GM12878 (cell line): ENCODE measurements at regions not wholly inside any gene's neighbourhood (a gene's known extent, or its start where the extent isn't known, plus 50 kb on each side); places are given as distances from the start of the nearest gene placed in this dataset.
A peak's percentile ranks its signal among the peaks of the same experiment; 100 is the strongest.

Experiments
- ATAC-seq: fragments of 200-7000 bp; cut with Tn5 transposase; 3 replicates; pipeline ENCODE4 v1.9.1; 2020; ENCODE audit warnings: mild to moderate bottlenecking, moderate library complexity
- BruUV-seq: library from RNA; stranded (reverse); fragments of 400-500 nt; replicated peaks from 2 replicates; lab custom pipeline; 2021; lab: Mats Ljungman, UMichigan
- CTCF ChIA-PET: fragments of 300-600 bp; sonication (Branson Sonifier 250); formaldehyde crosslinking; extraction: SDS; loops from one replicate; lab custom pipeline; 2021; ENCODE audit warnings: inconsistent platforms; lab: Yijun Ruan, JAX
- POLR2A ChIA-PET: fragments of 350-600 bp; formaldehyde crosslinking; extraction: SDS; loops from one replicate; lab custom pipeline; 2021; ENCODE audit warnings: inconsistent platforms; lab: Charles Lee
- RAD21 ChIA-PET: fragments of 300-600 bp; sonication (Branson Sonifier 250); formaldehyde crosslinking; loops from one replicate; lab custom pipeline; 2023; ENCODE audit warnings: antibody characterized with exemption; ENCODE audit not compliant: unreplicated experiment; lab: Charles Lee
- SMC1A ChIA-PET: fragments of 300-600 bp; sonication (Branson Sonifier 250); formaldehyde crosslinking; loops from one replicate; lab custom pipeline; 2023; ENCODE audit not compliant: unreplicated experiment, uncharacterized antibody; lab: Charles Lee
- DNase-seq: peaks from one replicate; pipeline ENCODE4 v3.0.0-alpha.2; 2011; ENCODE audit warnings: low read depth, low spot score
- FAIRE-seq: peaks from 3 replicates; lab custom pipeline; 2011; peaks lifted over from hg19 to GRCh38; lab: Jason Lieb, UNC
- H2AFZ ChIP-seq: 2 replicates; pipeline ENCODE4 v1.6.0; 2011; ENCODE audit warnings: low read depth, low read length, control low read depth; ENCODE audit not compliant: control insufficient read depth
- H3K27ac ChIP-seq: 2 replicates; pipeline ENCODE4 v1.5.1; 2011; ENCODE audit warnings: control low read depth; ENCODE audit not compliant: control insufficient read depth, insufficient read depth
- H3K27me3 ChIP-seq, 2 experiments: replicated peaks in 1 of 2; 2 replicates each; pipeline versions ENCODE4 v1.6.0 to v1.6.1; 2011; ENCODE audit warnings: low read length in 1 of 2; ENCODE audit not compliant: control insufficient read depth in 2 of 2, insufficient read depth in 2 of 2
- H3K36me3 ChIP-seq, 2 experiments: 2 replicates each; pipeline ENCODE4 v1.5.1; 2011; ENCODE audit warnings: low read length in 1 of 2; ENCODE audit not compliant: control insufficient read depth in 2 of 2, insufficient read depth in 2 of 2
- H3K4me1 ChIP-seq: 2 replicates; pipeline ENCODE4 v1.6.1; 2011; ENCODE audit warnings: mild to moderate bottlenecking, low read length, moderate library complexity, mixed read lengths; ENCODE audit not compliant: control insufficient read depth, insufficient read depth
- H3K4me2 ChIP-seq: 2 replicates; pipeline ENCODE4 v1.6.0; 2011; ENCODE audit warnings: control low read depth; ENCODE audit not compliant: control insufficient read depth, insufficient read depth
- H3K4me3 ChIP-seq: fragments of 200-600 bp; sonication (generic); 2 replicates; pipeline ENCODE4 v1.5.1; 2016
- H3K79me2 ChIP-seq: 2 replicates; pipeline ENCODE4 v1.6.0; 2011; ENCODE audit warnings: low read length; ENCODE audit not compliant: control insufficient read depth, insufficient read depth
- H3K9ac ChIP-seq: 2 replicates; pipeline ENCODE4 v1.8.0; 2011; ENCODE audit warnings: low read length, control low read depth, mixed read lengths; ENCODE audit not compliant: control insufficient read depth, insufficient read depth
- H3K9me3 ChIP-seq: replicated peaks from 3 replicates; pipeline ENCODE4 v1.5.1; 2011; ENCODE audit warnings: mild to moderate bottlenecking, low read length; ENCODE audit not compliant: control insufficient read depth, insufficient read depth
- H4K20me1 ChIP-seq: 2 replicates; pipeline ENCODE4 v1.6.0; 2011; ENCODE audit not compliant: control insufficient read depth, insufficient read depth
- BCL11A ChIP-seq: IDR thresholded peaks from 2 replicates; pipeline ENCODE4 v1.6.1; 2011; ENCODE audit warnings: low read depth, low read length
- IKZF2 ChIP-seq, 2 experiments: fragments of 450-650 bp; IDR thresholded peaks; 2 replicates each; pipeline ENCODE4 v1.6.1; 2017; ENCODE audit warnings: mild to moderate bottlenecking in 2 of 2, moderate library complexity in 2 of 2
- JUNB ChIP-seq: IDR thresholded peaks from 2 replicates; pipeline ENCODE4 v1.6.1; 2016; ENCODE audit warnings: antibody characterized with exemption, mild to moderate bottlenecking
- WGBS: methylation state at CpG from one replicate; pipeline ENCODE4 v1.1.6; 2016; ENCODE audit warnings: low lambda C conversion rate; ENCODE audit not compliant: insufficient replicate concordance, insufficient coverage; ENCODE audit errors: missing lambda C conversion rate; 5-methylcytosine and 5-hydroxymethylcytosine counted together
- in situ Hi-C: fragments of 300-500 bp; cut with MboI; formaldehyde crosslinking; loops from 9 replicates; pipeline ENCODE4 v1.14.3; 2018; ENCODE audit warnings: mixed read lengths
- intact Hi-C: fragments of 100-400 bp; cut with micrococcal nuclease; formaldehyde crosslinking; loops from one replicate; pipeline ENCODE4 v1.14.2; 2022; ENCODE audit not compliant: unreplicated experiment
- TF ChIP-seq, protein P1 (sequence below): IDR thresholded peaks from 2 replicates; pipeline ENCODE4 v1.6.1; 2011; ENCODE audit warnings: low read depth, low read length, improper control_type of control experiment, borderline replicate concordance

DNA sequence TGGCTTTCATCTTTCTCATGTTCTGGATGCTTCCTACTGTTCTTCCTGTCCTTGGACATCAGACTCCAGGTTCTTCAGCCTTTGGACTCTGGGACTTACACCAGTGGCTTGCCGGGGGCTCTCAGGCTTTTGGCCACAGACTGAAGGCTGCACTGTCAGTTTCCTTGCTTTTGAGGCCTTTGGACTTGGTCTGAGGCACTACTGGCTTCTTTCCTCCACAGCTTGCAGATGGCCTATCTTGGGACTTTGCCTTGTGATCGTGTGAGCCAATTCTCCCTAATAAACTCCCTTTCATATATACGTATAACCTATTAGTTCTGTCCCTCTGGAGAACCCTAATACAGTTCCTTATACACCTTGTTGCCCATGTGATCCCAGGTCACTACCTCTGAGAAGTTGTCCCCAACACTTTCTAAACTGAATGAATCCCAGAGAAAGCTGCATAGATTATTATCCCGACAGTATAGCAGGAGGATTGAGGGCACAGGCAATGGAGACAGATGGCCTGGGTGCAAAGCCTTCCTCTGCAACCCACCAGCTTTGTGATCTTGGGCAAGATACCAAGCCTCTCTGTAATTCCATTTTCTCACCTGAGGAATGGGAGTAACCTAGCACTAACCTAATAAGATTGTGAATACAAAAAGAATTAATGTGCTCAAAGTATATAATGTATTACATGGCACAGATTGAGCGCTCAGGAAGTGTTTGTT lies 449.6 kb upstream of the BRINP1 start:
- FAIRE-seq = no peak
- no peak overlapping the region for H3K4me2 ChIP-seq
- no peaks in the 10 kb centered on the region for H3K4me1 ChIP-seq
- in situ Hi-C loops = no loop called here
- no peak overlapping the region for H3K9ac ChIP-seq
- no peak for ATAC-seq
- H3K9me3 ChIP-seq = no peaks in the 10 kb centered on the region
- no peak overlapping the region for H3K4me3 ChIP-seq
- ChIA-PET CTCF (no interaction called here), POLR2A (no interaction called here), SMC1A (no interaction called here), RAD21 (no interaction called here)
- DNase-seq = no peak
- H3K79me2 ChIP-seq = no peaks in the 10 kb centered on the region
- no TSS peak for BruUV-seq
- H2AFZ ChIP-seq = no peak overlapping the region
- TF ChIP-seq JUNB = no peak
- no peak for TF ChIP-seq BCL11A
- intact Hi-C loops = no loop called here
- no peaks in the 10 kb centered on the region for H4K20me1 ChIP-seq
- H3K27me3 ChIP-seq = no peaks in the 10 kb centered on the region
- H3K27ac ChIP-seq = no peak overlapping the region
- H3K36me3 ChIP-seq = no peaks in the 10 kb centered on the region
- 6% methylated on average over 5 of the region's 5 CpGs for WGBS

DNA sequence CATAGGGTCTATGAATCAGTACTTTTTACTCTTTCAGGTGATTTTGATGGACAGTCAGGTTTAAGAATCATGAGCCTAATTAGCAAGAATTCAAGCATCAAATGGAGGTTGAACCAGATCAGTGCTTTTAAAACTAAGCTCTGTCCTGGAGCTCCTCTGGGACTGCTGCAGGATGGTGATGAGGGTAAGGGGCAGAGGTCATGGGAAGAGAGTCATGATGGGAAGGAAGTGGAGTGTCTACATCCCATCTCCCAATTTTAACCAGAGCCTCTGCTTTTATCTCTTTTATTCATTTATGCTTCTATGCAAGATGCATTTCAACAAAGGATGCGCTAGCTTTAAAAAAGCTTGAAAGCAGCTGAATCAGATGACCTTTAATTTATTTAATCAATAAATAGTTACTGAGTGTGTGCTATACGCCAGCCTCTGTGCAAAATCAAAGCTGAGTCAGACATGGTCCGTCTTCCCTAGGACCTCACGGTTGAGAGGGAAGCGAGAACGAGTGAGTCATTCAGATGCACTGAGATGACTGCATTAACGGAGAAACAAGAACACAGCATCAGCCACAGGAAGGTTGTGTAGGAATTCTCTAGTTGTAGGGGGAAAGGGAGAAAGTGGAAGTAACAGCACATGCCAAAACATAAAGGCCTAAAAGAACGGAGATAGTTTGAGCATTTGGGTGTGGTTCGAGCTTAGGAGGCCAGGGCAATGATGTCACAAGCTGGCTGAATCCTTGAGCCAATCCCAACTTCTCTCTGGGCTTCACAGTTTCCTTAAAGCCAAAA lies 441.6 kb upstream of the BRINP1 start:
- WGBS = 12% methylated on average over 9 of the region's 9 CpGs
- in situ Hi-C loops (no loop called here), intact Hi-C loops (no loop called here)
- Histone ChIP-seq H2AFZ (no peak overlapping the region), H3K9ac (no peak overlapping the region), H3K27ac (no peak overlapping the region), H3K9me3 (no peaks in the 10 kb centered on the region), H3K4me2 (no peak overlapping the region), H4K20me1 (no peaks in the 10 kb centered on the region), H3K79me2 (no peaks in the 10 kb centered on the region), H3K36me3 (no peaks in the 10 kb centered on the region), H3K27me3 (no peaks in the 10 kb centered on the region), H3K4me1 (no peaks in the 10 kb centered on the region), H3K4me3 (no peak overlapping the region)
- TF ChIP-seq JUNB = peak; percentile 37; the same call in 1 of the 2 replicates
- TF ChIP-seq, protein P1, sequence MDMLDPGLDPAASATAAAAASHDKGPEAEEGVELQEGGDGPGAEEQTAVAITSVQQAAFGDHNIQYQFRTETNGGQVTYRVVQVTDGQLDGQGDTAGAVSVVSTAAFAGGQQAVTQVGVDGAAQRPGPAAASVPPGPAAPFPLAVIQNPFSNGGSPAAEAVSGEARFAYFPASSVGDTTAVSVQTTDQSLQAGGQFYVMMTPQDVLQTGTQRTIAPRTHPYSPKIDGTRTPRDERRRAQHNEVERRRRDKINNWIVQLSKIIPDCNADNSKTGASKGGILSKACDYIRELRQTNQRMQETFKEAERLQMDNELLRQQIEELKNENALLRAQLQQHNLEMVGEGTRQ = no peak
- TF ChIP-seq IKZF2 (IDR thresholded peaks at IDR 0.05) = 0 out of 4 replicates have a peak, but pooled peaks of 1 of the 2 experiments have one; percentile 13
- DNase-seq (no peak), ATAC-seq (no peak), FAIRE-seq (no peak)
- ChIA-PET POLR2A (no interaction called here), SMC1A (interaction anchor here (1.1 kb wide), 1 partner anchor 144 kb away, joined by 3 read pairs; no protein-coding TSS in a partner anchor), RAD21 (no interaction called here), CTCF (no interaction called here)
- no TSS peak for BruUV-seq
